Left lung (tissue), 4 donors: ENCODE measurements at regions not wholly inside any gene's neighbourhood (a gene's known extent, or its start where the extent isn't known, plus 50 kb on each side); places are given as distances from the start of the nearest gene placed in this dataset.
"Not testable (repeated sequence)": the region's sequence is repeated elsewhere in the genome, so short reads cannot be mapped to it uniquely, and the experiment has no call there.

Source experiments
- ATAC-seq: fragments of 200-7000 bp; cut with Tn5 transposase; one replicate; pipeline ENCODE4 v1.9.1; 2020; ENCODE audit warnings: moderate library complexity
- DNase-seq, 4 donors: peaks; one replicate each; pipeline ENCODE4 v3.0.0-alpha.2; 2013 to 2020
- H3K27ac ChIP-seq, 2 donors: fragments of 200-600 bp; sonication (generic) in 1 of 2; one replicate each; pipeline versions ENCODE4 v1.5.0 to v1.8.0; 2020 to 2021
- H3K27me3 ChIP-seq, 2 donors: fragments of 200-600 bp; sonication (generic) in 1 of 2; one replicate each; pipeline versions ENCODE4 v1.5.0 to v1.8.0; 2020 to 2021
- H3K36me3 ChIP-seq, 2 donors: fragments of 200-600 bp; sonication (generic) in 1 of 2; one replicate each; pipeline versions ENCODE4 v1.5.0 to v1.8.0; 2020 to 2021
- H3K4me1 ChIP-seq, 2 donors: fragments of 200-600 bp; one replicate each; pipeline ENCODE4 v1.8.0; 2021
- H3K4me3 ChIP-seq, 2 donors: fragments of 200-600 bp; sonication (generic) in 1 of 2; one replicate each; pipeline versions ENCODE4 v1.5.0 to v1.8.0; 2020 to 2021; ENCODE audit warnings: mild to moderate bottlenecking in 1 of 2
- H3K9me3 ChIP-seq, 2 donors: fragments of 200-600 bp; sonication (generic) in 1 of 2; one replicate each; pipeline versions ENCODE4 v1.5.0 to v1.8.0; 2020 to 2021
- CTCF ChIP-seq, 2 donors: fragments of 200-600 bp; sonication (generic) in 1 of 2; IDR thresholded peaks; one replicate each; pipeline versions ENCODE4 v1.5.0 to v1.8.0; 2021; ENCODE audit warnings: antibody characterized with exemption in 2 of 2
- intact Hi-C, 2 donors: fragments of 100-400 bp; cut with DNase I; formaldehyde crosslinking; loops; one replicate each; pipeline versions ENCODE4 v1.11.2 to v1.14.2; 2022
- donor health status: DM: no; HTN: yes; CAD: no.
- donor health status: DM: no; HTN: no; CAD: no.

GRCh38 chr9:24218656-24219055 lies 327.0 kb downstream of the IZUMO3 start:
- H3K27ac ChIP-seq: no peak overlapping the region
- H3K4me3 ChIP-seq: no peak overlapping the region
- H3K36me3 ChIP-seq: no peaks in the 10 kb centered on the region
- H3K9me3 ChIP-seq: no peaks in the 10 kb centered on the region
- DNase-seq (no peak), ATAC-seq (no peak)
- no peak for TF ChIP-seq CTCF (IDR thresholded peaks at IDR 0.05)
- H3K4me1 ChIP-seq: no peaks in the 10 kb centered on the region
- intact Hi-C loops: no loop called here
- no peaks in the 10 kb centered on the region for H3K27me3 ChIP-seq

- Histone ChIP-seq H3K27ac (no peak overlapping the region), H3K27me3 (no peaks in the 10 kb centered on the region), H3K4me1 (no peaks in the 10 kb centered on the region), H3K4me3 (no peak overlapping the region), H3K9me3 (peaks cover 0 to 4% of the 10 kb centered on the region in 2 donors), H3K36me3 (no peaks in the 10 kb centered on the region)
- no peak for ATAC-seq
- no peak for TF ChIP-seq CTCF (IDR thresholded peaks at IDR 0.05)
- DNase-seq: no peak
- intact Hi-C loops: no loop called here
Observed at GRCh38 chr9:24210641-24211040, 335.1 kb downstream of the IZUMO3 start.

- no peaks in the 10 kb centered on the region for H3K4me1 ChIP-seq
- ATAC-seq: no peak
- no peak overlapping the region for H3K27ac ChIP-seq
- TF ChIP-seq CTCF (IDR thresholded peaks at IDR 0.05): no peak
- no peak for DNase-seq
- peaks cover 0 to 40% of the 10 kb centered on the region in 2 donors for H3K9me3 ChIP-seq
- no peak overlapping the region for H3K4me3 ChIP-seq
- intact Hi-C loops: no loop called here
- no peaks in the 10 kb centered on the region for H3K27me3 ChIP-seq
- H3K36me3 ChIP-seq: no peaks in the 10 kb centered on the region
Observed at GRCh38 chr9:24189986-24190385, 355.7 kb downstream of the IZUMO3 start.

- H3K4me3 ChIP-seq, ATAC-seq, intact Hi-C loops, H3K27ac ChIP-seq, H3K4me1 ChIP-seq, H3K36me3 ChIP-seq, H3K27me3 ChIP-seq, DNase-seq: not testable (repeated sequence)
- H3K9me3 ChIP-seq: peaks cover 0 to 55% of the 10 kb centered on the region in 2 donors
Observed at GRCh38 chr9:24180572-24180971, 354.5 kb upstream of the ELAVL2 start.

GRCh38 chr9:24144796-24145195 lies 318.8 kb upstream of the ELAVL2 start:
- no peaks in the 10 kb centered on the region for H3K9me3 ChIP-seq
- no peaks in the 10 kb centered on the region for H3K36me3 ChIP-seq
- no peak overlapping the region for H3K27ac ChIP-seq
- no peaks in the 10 kb centered on the region for H3K27me3 ChIP-seq
- H3K4me1 ChIP-seq: no peaks in the 10 kb centered on the region
- DNase-seq (no peak), ATAC-seq (no peak)
- no peak for TF ChIP-seq CTCF (IDR thresholded peaks at IDR 0.05)
- H3K4me3 ChIP-seq: no peak overlapping the region
- intact Hi-C loops: no loop called here

GRCh38 chr9:24135072-24135471 lies 309.0 kb upstream of the ELAVL2 start:
- intact Hi-C loops, H3K36me3 ChIP-seq, H3K4me3 ChIP-seq, H3K27ac ChIP-seq, H3K4me1 ChIP-seq, H3K27me3 ChIP-seq, ATAC-seq: not testable (repeated sequence)
- DNase-seq: peak in 1 of 4 donors; percentile 72
- peaks cover 0 to 14% of the 10 kb centered on the region in 2 donors for H3K9me3 ChIP-seq
